NCI-H146 treated with DMSO at 0.1 percent for 48 hours (cell line): ENCODE measurements at regions not wholly inside any gene's neighbourhood (a gene's known extent, or its start where the extent isn't known, plus 50 kb on each side); places are given as distances from the start of the nearest gene placed in this dataset.
A peak's percentile ranks its signal among the peaks of the same experiment; 100 is the strongest.
"Not testable (repeated sequence)": the region's sequence is repeated elsewhere in the genome, so short reads cannot be mapped to it uniquely, and the experiment has no call there.

Experiments used
- DNase-seq: peaks from one replicate; lab custom pipeline; 2025; ENCODE audit not compliant: unreplicated experiment; lab: John Stamatoyannopoulos, UW

DNA sequence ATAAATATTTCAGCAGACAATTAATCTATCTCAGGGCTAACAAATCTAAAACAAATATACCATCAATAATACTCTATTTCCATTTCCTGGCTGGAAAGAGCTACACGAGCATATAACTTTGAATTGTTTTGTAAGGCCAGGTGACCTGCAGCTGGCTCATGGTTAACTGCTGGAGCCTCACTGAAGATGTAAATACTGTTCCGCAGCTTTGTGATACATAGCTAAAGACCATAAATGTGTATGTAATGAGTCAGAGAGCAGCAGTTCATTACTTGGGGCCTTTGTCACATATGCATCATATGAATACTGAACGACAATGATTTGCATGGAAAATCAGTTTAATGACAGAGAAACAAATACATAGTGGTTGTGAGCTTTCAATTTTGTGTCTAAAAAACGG, 109.4 kb upstream of the CCN2 start:
- DNase-seq: peak; percentile 18

- DNase-seq: no peak
These were observed 107.8 kb upstream of the CCN2 start for GRCh38 chr6:132058975-132059374.

DNA sequence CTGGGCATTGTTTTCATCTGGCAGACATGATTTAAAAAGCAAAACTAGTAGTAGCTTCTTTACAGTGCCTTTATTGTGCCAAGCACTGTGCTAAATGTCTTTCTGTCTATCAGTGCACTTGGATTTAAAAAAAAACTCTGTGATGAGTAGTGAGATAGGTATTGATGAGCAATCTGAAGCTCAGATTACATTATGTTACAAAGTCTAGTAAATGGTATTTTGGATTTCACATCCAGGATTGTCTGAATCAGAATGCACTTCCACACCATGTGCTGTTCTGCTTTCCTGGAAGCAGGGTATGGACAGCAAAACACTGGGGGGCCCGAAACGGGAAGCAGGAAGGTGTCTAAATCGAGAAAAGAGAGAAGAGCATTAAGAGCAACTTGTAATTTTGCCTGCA, 103.4 kb upstream of the CCN2 start:
- no peak for DNase-seq

DNA sequence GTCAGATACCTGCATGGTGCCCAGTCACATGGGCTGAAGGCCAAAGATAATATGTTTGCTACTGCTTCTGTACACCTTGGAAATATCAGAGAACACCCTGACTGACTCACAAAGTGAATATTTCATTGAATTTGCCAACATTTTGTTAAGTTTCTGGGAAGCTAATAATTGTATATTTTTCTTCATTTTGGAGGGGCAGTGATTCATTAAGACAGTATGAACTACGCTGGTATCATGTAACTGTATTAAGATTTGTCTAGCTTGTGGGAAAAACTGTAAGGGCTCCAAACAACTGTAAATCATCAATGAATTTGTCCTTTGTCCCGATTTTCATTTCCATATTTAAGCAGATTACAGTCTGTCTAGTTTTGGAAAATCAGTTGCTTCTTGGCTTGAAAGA, 102.3 kb upstream of the CCN2 start:
- no peak for DNase-seq

DNA sequence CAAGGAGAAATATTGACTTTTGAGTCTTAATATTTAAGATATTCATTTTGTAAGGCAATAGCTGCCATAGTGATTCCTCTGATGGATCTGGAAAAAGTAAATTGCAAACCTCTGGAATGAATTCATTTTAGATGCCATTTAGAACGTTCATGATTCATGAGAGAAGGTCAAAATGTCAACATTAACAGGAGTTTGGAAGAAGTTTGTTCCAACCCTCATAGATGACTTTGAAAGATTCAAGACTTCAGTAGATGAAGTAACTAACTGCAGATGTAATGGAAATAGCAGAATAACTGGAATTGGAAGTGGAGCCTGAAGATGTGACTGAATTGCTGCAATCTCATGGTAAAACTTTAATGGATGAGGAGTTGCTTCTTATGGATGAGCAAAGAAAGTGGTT, 100.9 kb upstream of the CCN2 start:
- no peak for DNase-seq

GRCh38 chr6:132045877-132046276, 94.7 kb upstream of the CCN2 start:
- no peak for DNase-seq

- DNase-seq: no peak
These were observed 92.0 kb upstream of the CCN2 start for GRCh38 chr6:132043148-132043547.

DNA sequence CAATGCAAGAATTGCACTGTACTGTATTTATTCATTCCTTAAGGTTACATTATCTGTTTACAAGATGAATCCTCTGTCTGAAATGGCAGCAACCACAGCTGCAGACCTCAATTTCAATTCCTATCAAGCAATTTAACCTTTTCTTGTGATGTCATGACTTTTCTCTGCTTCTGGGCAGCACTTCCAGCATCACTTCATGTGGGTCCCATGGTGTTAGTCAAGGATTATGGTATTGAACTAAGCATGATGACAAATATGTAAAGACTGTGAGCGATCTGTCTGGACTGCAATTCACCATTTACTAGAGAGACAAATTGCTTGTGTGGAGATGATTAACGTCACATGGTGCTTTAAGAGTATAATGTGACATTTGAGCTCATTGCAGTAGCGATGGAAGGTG, 90.5 kb upstream of the CCN2 start:
- DNase-seq: no peak

GRCh38 chr6:132028029-132028428, 76.9 kb upstream of the CCN2 start:
- DNase-seq: no peak

- no peak for DNase-seq
These were observed 74.3 kb upstream of the CCN2 start for GRCh38 chr6:132025468-132025867.

DNA sequence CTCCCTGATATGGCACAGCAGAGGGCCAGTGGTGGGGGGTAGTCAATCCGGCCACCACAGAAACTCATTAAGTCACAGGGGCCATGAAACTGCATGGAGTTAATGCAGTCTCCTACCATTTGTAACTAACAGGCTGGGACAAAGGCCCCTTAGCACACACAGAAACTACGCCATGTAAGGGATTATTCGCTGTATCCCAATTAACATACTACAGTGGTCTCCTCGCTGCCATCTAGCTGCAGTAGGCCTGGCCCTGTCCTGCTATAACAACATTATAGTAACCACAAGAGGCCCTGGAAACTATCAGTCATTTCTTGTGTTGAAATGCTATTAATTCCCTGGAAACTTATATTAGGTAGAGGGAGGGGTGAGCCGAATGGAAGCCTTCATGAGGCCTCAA, 72.3 kb upstream of the CCN2 start:
- DNase-seq: no peak

DNA sequence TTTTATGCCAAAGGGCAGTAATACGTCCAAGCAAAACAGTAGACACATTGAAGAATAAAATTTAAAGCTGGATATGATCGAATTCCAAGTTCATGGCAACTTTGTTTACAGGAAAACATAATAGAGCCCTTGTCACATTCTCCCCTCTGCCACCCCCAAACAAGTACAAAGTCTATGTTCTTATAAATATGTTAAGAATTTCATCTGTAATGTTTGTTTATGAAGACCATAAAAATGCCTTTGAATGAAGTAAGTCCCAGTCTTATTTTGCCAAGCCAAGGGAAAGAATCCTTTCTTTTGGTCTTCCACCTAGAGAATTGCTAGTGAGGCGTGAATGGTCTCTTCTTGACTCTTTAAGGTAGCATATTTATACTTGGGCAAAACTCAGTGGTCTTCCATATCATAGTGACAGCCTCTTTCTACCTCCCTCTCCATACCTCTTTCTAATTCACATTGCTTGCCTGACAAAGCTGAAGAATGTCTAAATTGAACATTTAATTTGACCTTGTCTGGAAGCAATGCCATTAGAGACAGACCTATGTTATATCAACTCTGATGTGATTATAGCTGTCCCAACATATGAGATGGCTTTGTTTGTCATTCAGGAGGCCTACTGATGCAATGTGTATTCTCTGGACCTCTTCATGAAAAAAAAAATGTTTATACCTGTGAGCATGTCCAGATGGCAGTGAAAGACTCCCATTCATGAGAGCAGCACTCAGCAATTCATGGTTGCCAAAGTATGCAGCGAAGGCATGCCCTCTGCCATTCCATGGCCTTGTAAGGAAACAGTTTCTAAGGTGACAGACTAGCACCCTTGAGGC, 70.6 kb upstream of the CCN2 start:
- DNase-seq: no peak

DNA sequence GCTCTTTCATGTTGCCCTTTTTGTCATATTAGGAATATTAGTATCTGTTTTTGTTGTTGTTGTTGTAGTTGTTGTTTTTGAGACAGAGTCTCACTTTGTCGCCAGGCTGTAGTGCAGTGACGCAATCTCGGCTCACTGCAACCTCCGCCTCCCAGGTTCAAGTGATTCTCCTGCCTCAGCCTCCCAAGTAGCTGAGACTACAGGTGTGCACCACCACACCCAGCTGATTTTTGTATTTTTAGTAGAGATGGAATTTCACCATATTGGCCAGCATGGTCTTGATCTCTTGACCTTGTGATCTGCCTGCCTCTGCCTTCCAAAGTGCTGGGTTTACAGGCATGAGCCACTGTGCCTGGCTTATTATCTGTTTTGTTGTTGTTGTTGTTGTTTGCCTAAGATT, 69.7 kb upstream of the CCN2 start:
- DNase-seq: not testable (repeated sequence)

DNA sequence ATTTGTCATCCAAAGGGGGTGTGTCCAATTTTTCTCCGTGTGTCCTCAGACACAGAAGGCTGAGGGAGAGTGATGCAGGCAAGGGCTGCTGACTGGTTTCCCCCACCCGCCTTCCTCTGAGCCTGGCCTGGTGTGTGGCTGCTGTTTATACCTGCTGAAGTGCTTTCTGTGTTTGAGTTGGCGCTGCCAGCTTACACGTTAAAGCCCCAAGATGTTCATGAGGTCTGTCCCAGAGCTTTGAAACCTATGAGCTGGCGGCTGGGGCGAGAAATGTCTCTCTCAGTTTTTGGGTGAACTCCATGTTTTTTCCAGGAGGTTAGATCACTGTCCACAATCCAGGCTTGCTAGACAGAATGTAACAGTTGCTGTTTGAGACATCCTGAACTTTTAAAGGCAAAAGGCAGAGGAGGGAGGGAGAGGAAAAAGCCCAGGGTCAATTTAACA, 69.0 kb upstream of the CCN2 start:
- no peak for DNase-seq

DNA sequence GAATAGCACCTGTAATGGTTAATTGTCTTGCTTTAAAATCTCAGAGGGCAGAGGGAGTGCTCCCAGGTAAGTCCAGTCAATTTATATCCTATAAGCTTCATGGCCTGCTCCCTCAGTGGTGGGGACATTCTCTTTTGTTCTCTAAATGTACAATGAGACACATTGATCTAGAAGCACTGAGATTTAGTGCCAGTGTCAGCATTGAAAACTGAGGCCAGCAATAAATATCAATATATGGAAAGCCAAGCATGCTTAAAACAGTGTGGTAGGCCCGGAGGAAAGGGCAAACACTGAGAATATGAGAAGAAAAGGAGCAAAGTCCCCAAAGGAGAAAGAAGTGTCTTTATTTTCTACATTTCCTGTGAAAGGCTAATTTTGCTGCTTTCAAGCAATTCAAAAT, 68.4 kb upstream of the CCN2 start:
- DNase-seq: no peak

DNA sequence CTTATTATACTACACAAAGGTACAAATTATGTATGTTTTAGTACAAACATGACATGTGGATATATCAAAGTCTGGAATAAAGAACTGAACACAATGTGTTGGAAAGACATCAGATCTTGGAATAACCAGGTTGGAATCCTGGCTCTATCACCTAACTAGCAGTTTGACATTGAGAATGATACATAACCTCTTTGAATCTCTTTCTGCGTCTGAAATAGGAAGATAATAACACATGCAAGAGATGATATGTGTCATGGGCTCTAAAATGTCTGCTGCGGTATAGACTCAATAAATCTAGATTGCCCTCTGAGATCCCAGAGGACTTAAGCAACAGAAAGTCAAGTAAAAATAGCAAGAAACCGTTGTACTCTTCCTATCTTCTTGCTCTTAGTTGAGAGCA, 66.8 kb upstream of the CCN2 start:
- no peak for DNase-seq

DNA sequence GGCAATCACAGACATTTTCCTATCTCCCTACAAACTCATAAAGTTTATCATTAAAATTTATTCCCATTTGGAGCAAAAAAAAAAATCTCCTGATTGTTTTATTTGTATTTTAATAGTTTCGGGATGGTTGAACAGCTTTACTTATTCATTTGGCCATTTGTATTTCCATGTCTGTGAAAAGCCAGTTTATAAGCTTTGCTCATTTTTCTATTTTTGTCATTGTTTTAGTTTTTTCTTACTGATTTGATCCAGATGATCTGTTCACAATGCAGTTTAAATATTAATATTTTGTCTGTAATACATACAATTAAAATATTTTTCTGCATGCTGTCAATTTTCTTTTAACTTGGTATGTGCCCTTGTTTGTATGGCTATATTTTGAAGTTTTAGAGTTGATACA, 65.2 kb upstream of the CCN2 start:
- DNase-seq: no peak

DNA sequence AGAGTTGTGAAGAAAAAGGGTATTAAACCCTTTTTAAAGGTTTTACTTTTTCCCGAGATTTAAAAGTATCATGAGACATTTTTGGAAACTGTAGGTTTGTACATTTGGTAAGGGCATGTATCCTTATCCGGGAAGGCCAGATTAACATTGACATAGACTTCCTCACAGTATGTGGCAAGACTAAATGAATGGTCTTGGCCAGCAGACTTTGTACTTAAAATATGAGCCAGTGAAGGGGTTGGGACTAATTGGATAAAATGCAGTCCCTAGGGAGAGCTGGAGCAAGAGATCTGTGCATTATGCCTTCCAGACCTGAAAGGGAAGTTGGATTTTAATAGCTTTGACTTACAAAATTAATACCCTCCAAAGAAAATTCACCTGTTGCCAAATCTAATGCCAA, 60.4 kb upstream of the CCN2 start:
- DNase-seq: no peak

- no peak for DNase-seq
These were observed 58.0 kb upstream of the CCN2 start for GRCh38 chr6:132009175-132009574.

DNA sequence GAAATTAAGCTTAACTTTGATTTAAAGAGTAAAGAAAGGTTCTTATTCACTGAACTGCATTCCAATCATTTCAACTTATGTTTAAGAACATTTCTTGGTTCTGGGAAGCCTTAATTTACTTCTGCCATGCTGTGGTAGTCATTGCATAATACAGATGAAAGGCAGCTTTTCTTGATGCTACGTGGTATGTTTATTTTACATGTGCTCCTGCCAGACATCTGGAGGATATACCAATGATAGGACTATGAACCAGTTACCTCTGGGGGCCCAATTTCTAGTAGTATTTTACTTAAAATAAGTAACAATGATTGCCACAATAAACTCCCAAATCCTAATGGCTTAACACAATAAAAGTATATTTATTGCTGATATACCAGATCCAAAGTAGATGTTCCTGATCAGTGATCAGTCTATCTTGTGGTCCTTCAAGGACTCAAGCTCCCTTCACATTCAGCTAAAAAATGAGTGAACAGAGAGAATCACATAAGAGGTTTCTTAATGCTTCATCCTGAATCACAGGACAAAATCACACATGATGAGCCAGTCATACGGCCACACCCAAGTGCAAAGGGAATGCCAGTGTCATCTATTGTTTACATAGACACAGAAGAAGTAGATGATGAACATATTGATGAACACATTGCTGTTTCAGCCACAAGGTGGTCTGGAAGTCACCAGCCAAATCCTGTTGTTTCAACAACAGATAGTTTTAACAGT, 56.5 kb upstream of the CCN2 start:
- no peak for DNase-seq

- no peak for DNase-seq
These were observed 54.0 kb upstream of the CCN2 start for GRCh38 chr6:132005178-132005577.

GRCh38 chr6:132004668-132005067, 53.5 kb upstream of the CCN2 start:
- no peak for DNase-seq
